Activated CD4-positive, alpha-beta memory T cell treated with anti-CD3 and anti-CD28 coated beads for 36 hours (primary cell): ENCODE measurements at regions not wholly inside any gene's neighbourhood (a gene's known extent, or its start where the extent isn't known, plus 50 kb on each side); places are given as distances from the start of the nearest gene placed in this dataset.

ENCODE experiments used
- CTCF ChIA-PET: fragments of 350-600 bp; sonication (Branson Sonifier 250); formaldehyde crosslinking; loops from one replicate; lab custom pipeline; 2021; ENCODE audit warnings: antibody characterized with exemption, inconsistent platforms; lab: Charles Lee
- POLR2A ChIA-PET: fragments of 350-600 bp; sonication (Branson Sonifier 250); formaldehyde crosslinking; loops from one replicate; lab custom pipeline; 2021; ENCODE audit warnings: antibody characterized with exemption; lab: Charles Lee
- DNase-seq: peaks from one replicate; pipeline ENCODE4 v3.0.0-alpha.2; 2020
- H3K27ac Mint-ChIP-seq: one replicate; pipeline ENCODE4 v1.8.0; 2021; ENCODE audit warnings: mixed read lengths
- H3K27me3 Mint-ChIP-seq: one replicate; pipeline ENCODE4 v1.8.0; 2021; ENCODE audit warnings: mixed read lengths
- H3K36me3 Mint-ChIP-seq: one replicate; pipeline ENCODE4 v1.8.0; 2021; ENCODE audit warnings: mixed read lengths
- H3K4me1 Mint-ChIP-seq: one replicate; pipeline ENCODE4 v1.8.0; 2021; ENCODE audit warnings: low read depth, mixed read lengths
- H3K4me3 Mint-ChIP-seq: one replicate; pipeline ENCODE4 v1.8.0; 2021; ENCODE audit warnings: mild to moderate bottlenecking, mixed read lengths
- H3K9me3 Mint-ChIP-seq: one replicate; pipeline ENCODE4 v1.8.0; 2021; ENCODE audit warnings: mixed read lengths
- intact Hi-C: fragments of 100-400 bp; cut with micrococcal nuclease; formaldehyde crosslinking; loops from one replicate; pipeline ENCODE4 v1.15.1; 2023

DNA sequence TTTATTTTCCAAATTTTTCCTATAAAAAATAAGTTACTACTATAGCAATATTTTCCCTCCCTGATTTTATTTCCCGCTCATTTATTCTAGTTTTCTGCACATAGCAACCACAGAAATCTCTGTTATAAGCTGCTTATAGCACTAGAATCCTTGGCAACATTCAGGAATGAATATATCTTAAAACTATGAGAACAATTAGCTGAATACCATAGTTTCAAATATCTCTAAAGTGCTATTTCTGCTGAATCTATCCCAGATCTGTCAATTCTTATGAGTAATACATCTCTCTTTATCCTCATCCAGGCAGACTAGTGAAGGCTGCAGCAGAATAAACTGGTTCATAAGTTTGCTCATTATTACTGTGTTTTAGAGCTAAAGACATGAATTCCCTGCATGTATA is 622.9 kb upstream of the DIPK2B start:
- intact Hi-C loops = no loop called here

DNA sequence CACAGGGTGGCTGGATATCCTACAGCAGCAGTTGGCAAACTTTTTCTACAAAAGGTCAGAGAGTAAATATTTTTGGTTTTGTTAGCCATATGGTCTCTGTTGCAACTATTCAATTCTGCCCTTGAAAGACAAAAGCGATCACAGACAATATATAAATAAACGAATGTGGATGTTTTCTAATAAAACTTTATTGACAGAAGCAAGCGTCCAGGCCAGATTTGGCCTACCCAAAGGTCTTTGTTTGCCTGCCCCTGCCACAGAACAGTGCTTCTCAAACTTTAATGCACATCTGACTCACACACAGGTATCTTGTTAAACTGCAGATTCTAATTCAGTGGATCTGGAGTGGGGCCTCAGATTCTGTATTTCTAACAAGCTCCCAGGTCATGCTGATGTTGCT is 621.4 kb upstream of the DIPK2B start:
- ChIA-PET CTCF (no interaction called here), POLR2A (interaction anchor here (0.6 kb wide), 1 partner anchor 20 kb away, joined by 3 read pairs; no protein-coding TSS in a partner anchor)
- peaks cover 34% of the 10 kb centered on the region for H3K36me3 Mint-ChIP-seq
- no peak overlapping the region for H3K4me3 Mint-ChIP-seq
- peaks cover 2% of the 10 kb centered on the region for H3K9me3 Mint-ChIP-seq
- intact Hi-C loops = no loop called here
- peak overlapping the region; percentile 62 for H3K27ac Mint-ChIP-seq
- no peaks in the 10 kb centered on the region for H3K27me3 Mint-ChIP-seq
- H3K4me1 Mint-ChIP-seq = peaks cover 58% of the 10 kb centered on the region
- no peak for DNase-seq

More for the DNA sequence above, 622.9 kb upstream of the DIPK2B start:
- Mint-ChIP-seq H3K4me3 (no peak overlapping the region), H3K27me3 (no peaks in the 10 kb centered on the region), H3K9me3 (peaks cover 2% of the 10 kb centered on the region), H3K4me1 (peaks cover 57% of the 10 kb centered on the region), H3K27ac (peak overlapping the region; percentile 69), H3K36me3 (peaks cover 33% of the 10 kb centered on the region)
- ChIA-PET POLR2A (interaction anchor here (1.4 kb wide), 1 partner anchor 54 kb away, joined by 3 read pairs; no protein-coding TSS in a partner anchor), CTCF (interaction anchor here (0.9 to 1.6 kb wide), 8 partner anchors 12 to 585 kb away, joined by 4 to 7 read pairs (median 4); no protein-coding TSS in a partner anchor)
- no peak for DNase-seq

DNA sequence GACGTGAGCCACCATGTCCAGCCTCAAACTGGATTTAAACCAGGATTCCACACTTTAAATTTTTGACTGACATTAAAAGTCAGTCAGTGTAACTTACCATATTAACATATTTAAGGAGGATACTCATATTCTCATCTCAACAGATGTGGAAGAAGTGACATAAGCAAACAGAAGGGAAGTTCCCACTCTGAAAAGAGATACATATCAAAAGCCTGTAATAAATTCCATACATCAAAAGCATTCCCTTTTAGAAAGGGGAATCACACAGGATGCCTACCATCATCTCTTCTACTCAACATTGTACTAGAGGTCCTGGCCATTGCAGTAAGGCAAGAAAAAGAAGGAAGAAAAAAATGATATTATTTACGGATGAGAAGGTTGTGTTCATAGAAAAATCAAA is 618.2 kb upstream of the DIPK2B start:
- POLR2A ChIA-PET = interaction anchor here (1.2 kb wide), 1 partner anchor 16 kb away, joined by 3 read pairs; no protein-coding TSS in a partner anchor
- CTCF ChIA-PET = no interaction called here
- no peaks in the 10 kb centered on the region for H3K27me3 Mint-ChIP-seq
- H3K4me1 Mint-ChIP-seq = peaks cover 66% of the 10 kb centered on the region
- H3K27ac Mint-ChIP-seq = peak overlapping the region; percentile 77
- peaks cover 40% of the 10 kb centered on the region for H3K36me3 Mint-ChIP-seq
- intact Hi-C loops = no loop called here
- DNase-seq = no peak
- no peak overlapping the region for H3K4me3 Mint-ChIP-seq
- H3K9me3 Mint-ChIP-seq = peaks cover 2% of the 10 kb centered on the region

GRCh38 chrX:45815441-45815840 is 614.8 kb upstream of the DIPK2B start:
- H3K27me3 Mint-ChIP-seq = no peaks in the 10 kb centered on the region
- POLR2A ChIA-PET = interaction anchor here (0.6 to 1.4 kb wide), 3 partner anchors 9 to 46 kb away, joined by 3 to 4 read pairs (median 3); no protein-coding TSS in a partner anchor
- H3K9me3 Mint-ChIP-seq = peaks cover 2% of the 10 kb centered on the region
- H3K27ac Mint-ChIP-seq = peak overlapping the region; percentile 78
- H3K4me3 Mint-ChIP-seq = no peak overlapping the region
- CTCF ChIA-PET = interaction anchor here (0.7 to 2.0 kb wide), 2 partner anchors 13 to 41 kb away, joined by 3 to 7 read pairs; no protein-coding TSS in a partner anchor
- peaks cover 46% of the 10 kb centered on the region for H3K36me3 Mint-ChIP-seq
- intact Hi-C loops = no loop called here
- peaks cover 72% of the 10 kb centered on the region for H3K4me1 Mint-ChIP-seq
- DNase-seq = peak; percentile 36

DNA sequence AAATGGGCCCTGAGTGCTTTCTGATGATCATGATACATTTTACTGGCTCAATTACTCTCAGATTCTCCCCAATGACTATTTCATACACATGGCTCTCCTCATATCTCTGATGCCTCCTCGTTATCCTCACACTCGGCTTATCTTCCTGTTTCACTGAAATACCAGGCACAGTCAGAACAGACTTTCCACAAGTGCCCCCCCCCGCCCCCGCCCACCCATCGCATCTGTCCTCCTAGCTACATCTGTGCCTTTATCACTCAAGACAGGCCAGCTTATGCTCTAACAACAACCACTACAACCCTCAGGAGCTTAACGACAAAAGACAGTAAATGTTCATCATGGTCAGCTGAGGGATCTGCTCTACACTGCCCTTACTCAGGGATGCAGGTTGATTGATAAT is 610.6 kb upstream of the DIPK2B start:
- peak; percentile 53 for DNase-seq
- ChIA-PET CTCF (interaction anchor here (0.6 to 1.1 kb wide), 3 partner anchors 8 to 779 kb away, joined by 3 to 5 read pairs (median 4); no protein-coding TSS in a partner anchor), POLR2A (interaction anchor here (0.7 to 0.9 kb wide), 3 partner anchors 13 to 45 kb away, joined by 3 to 4 read pairs (median 4); no protein-coding TSS in a partner anchor)
- Mint-ChIP-seq H3K4me3 (peak overlapping the region; percentile 31), H3K27me3 (no peaks in the 10 kb centered on the region), H3K36me3 (peaks cover 46% of the 10 kb centered on the region), H3K9me3 (no peaks in the 10 kb centered on the region), H3K27ac (peak overlapping the region; percentile 95), H3K4me1 (peaks cover 89% of the 10 kb centered on the region)
- intact Hi-C loops = loop anchor here (1.0 kb wide), 1 partner anchor 9 kb away; no protein-coding TSS in a partner anchor

GRCh38 chrX:45807572-45808425 is 607.1 kb upstream of the DIPK2B start:
- Mint-ChIP-seq H3K9me3 (no peaks in the 10 kb centered on the region), H3K4me3 (peak overlapping the region; percentile 64), H3K27ac (peak overlapping the region; percentile 95), H3K4me1 (peaks cover 86% of the 10 kb centered on the region), H3K36me3 (peaks cover 34% of the 10 kb centered on the region), H3K27me3 (no peaks in the 10 kb centered on the region)
- ChIA-PET POLR2A (interaction anchor here (0.6 to 2.7 kb wide), 10 partner anchors 10 to 48 kb away, joined by 3 to 18 read pairs (median 4); no protein-coding TSS in a partner anchor), CTCF (interaction anchor here (0.8 to 1.4 kb wide), 3 partner anchors 23 to 640 kb away, joined by 3 to 4 read pairs (median 3); no protein-coding TSS in a partner anchor)
- intact Hi-C loops = loop anchor here (1.0 to 5.0 kb wide), 5 partner anchors 17 to 570 kb away; no protein-coding TSS in a partner anchor
- peak; percentile 47 for DNase-seq

DNA sequence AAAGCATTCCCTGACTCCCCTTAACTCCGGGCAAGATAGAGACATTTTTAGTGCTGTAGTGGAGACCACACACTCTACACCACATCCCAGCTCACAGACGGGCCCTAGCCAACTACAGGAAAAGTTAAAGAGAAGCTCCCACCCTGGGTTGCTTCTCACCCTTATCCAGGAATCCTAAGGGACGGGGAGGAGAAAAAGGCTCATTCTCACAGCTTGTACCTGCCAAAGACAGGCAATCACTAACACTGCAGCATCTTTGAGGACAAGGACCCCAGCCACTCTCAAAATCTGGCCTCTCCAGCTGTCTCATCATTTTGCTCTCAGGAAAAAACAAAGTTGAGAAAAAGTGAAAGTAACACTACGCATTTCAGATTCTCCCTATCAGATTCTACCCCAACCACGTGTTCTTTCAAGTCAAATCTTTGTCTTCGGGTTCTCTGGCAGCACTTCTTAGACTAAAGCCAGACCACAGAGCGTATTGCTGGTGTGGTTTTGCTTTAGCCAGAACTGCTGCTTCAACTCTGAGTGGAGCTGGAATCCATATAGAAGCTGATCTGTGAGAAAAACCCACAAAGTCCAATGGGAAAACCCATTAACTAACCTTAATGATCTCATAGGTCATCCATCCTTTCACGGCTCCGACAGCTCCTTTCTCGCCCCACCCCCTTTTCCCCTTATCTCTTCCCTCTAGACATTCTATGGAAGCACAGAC is 605.9 kb upstream of the DIPK2B start:
- peak; percentile 68 for DNase-seq
- H3K27me3 Mint-ChIP-seq = no peaks in the 10 kb centered on the region
- H3K4me3 Mint-ChIP-seq = peak overlapping the region; percentile 64
- no peaks in the 10 kb centered on the region for H3K9me3 Mint-ChIP-seq
- peaks cover 85% of the 10 kb centered on the region for H3K4me1 Mint-ChIP-seq
- ChIA-PET POLR2A (interaction anchor here (0.7 to 1.9 kb wide), 11 partner anchors 9 to 48 kb away, joined by 3 to 25 read pairs (median 7); no protein-coding TSS in a partner anchor), CTCF (interaction anchor here (0.8 to 1.4 kb wide), 5 partner anchors 24 to 570 kb away, joined by 3 to 5 read pairs (median 3); no protein-coding TSS in a partner anchor)
- H3K27ac Mint-ChIP-seq = peak overlapping the region; percentile 95
- H3K36me3 Mint-ChIP-seq = peaks cover 29% of the 10 kb centered on the region
- intact Hi-C loops = loop anchor here (1.0 to 5.0 kb wide), 4 partner anchors 43 to 571 kb away; no protein-coding TSS in a partner anchor

DNA sequence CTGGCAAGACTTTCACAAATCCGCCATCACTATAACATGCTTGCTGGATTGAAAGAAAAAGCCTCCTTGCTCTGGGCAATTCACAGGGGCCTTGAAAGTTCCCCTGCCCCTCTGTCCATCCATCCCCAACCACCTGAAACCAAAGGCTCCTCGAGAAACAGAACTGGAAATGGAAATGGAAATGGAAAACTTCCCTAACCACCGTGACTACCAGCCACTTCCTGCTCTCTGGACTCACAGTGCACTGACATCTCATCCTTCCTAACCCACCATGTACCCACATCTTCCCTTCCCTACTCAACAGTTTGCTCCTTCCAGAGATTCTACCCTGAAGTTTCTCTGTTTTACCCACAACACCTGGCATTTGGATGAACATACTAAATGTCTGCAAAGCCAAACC is 603.6 kb upstream of the DIPK2B start:
- POLR2A ChIA-PET = no interaction called here
- Mint-ChIP-seq H3K27me3 (no peaks in the 10 kb centered on the region), H3K27ac (peak overlapping the region; percentile 84)

DNA sequence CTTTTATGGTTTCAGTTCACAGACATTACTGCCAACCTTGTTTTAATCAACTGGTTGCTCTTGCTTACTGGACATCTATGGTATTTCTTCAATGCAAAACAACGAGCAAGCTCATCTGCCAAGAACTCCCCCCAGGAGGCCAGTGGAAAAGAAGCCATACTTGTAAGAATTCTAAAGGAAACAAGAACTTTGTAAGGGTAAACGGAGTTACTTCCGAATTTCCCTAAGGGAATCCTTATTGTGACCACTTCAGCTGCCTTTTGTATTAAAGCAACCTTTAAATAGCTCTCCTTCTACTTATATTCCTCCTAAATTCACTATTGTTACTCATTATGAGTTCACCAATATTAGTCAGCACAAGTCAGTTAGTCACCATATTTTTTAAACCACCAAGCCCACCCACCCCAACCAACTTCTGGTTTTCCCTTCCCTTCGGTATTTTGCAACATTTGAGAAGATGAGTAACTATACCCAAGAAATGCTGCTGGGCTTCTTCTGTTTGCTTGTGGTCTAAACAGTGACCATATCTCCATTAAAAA is 602.8 kb upstream of the DIPK2B start:
- peaks cover 19% of the 10 kb centered on the region for H3K36me3 Mint-ChIP-seq
- peak overlapping the region; percentile 84 for H3K27ac Mint-ChIP-seq
- H3K27me3 Mint-ChIP-seq = no peaks in the 10 kb centered on the region
- peaks cover 76% of the 10 kb centered on the region for H3K4me1 Mint-ChIP-seq
- DNase-seq = peak; percentile 72
- POLR2A ChIA-PET = interaction anchor here (0.5 to 3.3 kb wide), 12 partner anchors 16 to 1357 kb away, joined by 3 to 25 read pairs (median 4); no protein-coding TSS in a partner anchor
- peak overlapping the region; percentile 53 for H3K4me3 Mint-ChIP-seq
- CTCF ChIA-PET = interaction anchor here (0.6 to 0.9 kb wide), 6 partner anchors 8 to 573 kb away, joined by 3 to 7 read pairs (median 3); no protein-coding TSS in a partner anchor
- no peaks in the 10 kb centered on the region for H3K9me3 Mint-ChIP-seq
- intact Hi-C loops = loop anchor here (1.0 to 2.0 kb wide), 4 partner anchors 21 to 181 kb away; no protein-coding TSS in a partner anchor

More for the DNA sequence above, 603.6 kb upstream of the DIPK2B start:
- CTCF ChIA-PET = no interaction called here
- peaks cover 74% of the 10 kb centered on the region for H3K4me1 Mint-ChIP-seq
- DNase-seq = no peak
- H3K4me3 Mint-ChIP-seq = peak overlapping the region; percentile 2
- H3K9me3 Mint-ChIP-seq = no peaks in the 10 kb centered on the region
- H3K36me3 Mint-ChIP-seq = peaks cover 23% of the 10 kb centered on the region
- intact Hi-C loops = no loop called here

- ChIA-PET CTCF (interaction anchor here (0.6 to 2.2 kb wide), 15 partner anchors 8 to 607 kb away, joined by 3 to 9 read pairs (median 5); no protein-coding TSS in a partner anchor), POLR2A (interaction anchor here (1.1 to 3.3 kb wide), 4 partner anchors 26 to 43 kb away, joined by 3 to 25 read pairs (median 8); no protein-coding TSS in a partner anchor)
- Mint-ChIP-seq H3K4me3 (peak overlapping the region; percentile 43), H3K9me3 (no peaks in the 10 kb centered on the region), H3K36me3 (peaks cover 24% of the 10 kb centered on the region), H3K27me3 (no peaks in the 10 kb centered on the region), H3K27ac (peak overlapping the region; percentile 84), H3K4me1 (peaks cover 74% of the 10 kb centered on the region)
- intact Hi-C loops = no loop called here
- DNase-seq = no peak
Measured at GRCh38 chrX:45801554-45801953, 600.9 kb upstream of the DIPK2B start.
